NCI-H2081 (cell line): ENCODE measurements at regions not wholly inside any gene's neighbourhood (a gene's known extent, or its start where the extent isn't known, plus 50 kb on each side); places are given as distances from the start of the nearest gene placed in this dataset.
"Not testable (repeated sequence)": the region's sequence is repeated elsewhere in the genome, so short reads cannot be mapped to it uniquely, and the experiment has no call there.

ENCODE experiments used
- DNase-seq, 2 experiments: peaks; one replicate each; lab custom pipeline; 2025; lab: John Stamatoyannopoulos, UW

DNA sequence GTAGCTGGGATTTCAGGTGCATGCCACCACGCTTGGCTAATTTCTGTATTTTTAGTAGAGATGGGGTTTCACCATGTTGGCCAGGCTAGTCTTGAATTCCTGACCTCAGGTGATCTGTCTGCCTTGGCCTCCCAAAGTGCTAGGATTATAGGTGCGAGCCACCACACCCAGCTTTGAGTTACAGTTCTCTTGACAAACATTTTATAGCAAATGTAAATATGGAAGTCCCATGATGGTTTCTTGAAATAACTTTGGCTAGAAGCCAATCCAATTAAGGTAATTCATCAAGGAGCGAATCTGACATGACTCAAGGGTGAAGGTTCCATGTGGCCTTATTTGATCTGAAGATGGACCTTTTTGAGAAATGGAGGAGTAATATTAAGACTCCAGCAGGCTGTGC is 76.2 kb upstream of the RFLNA start:
- not testable (repeated sequence) for DNase-seq

DNA sequence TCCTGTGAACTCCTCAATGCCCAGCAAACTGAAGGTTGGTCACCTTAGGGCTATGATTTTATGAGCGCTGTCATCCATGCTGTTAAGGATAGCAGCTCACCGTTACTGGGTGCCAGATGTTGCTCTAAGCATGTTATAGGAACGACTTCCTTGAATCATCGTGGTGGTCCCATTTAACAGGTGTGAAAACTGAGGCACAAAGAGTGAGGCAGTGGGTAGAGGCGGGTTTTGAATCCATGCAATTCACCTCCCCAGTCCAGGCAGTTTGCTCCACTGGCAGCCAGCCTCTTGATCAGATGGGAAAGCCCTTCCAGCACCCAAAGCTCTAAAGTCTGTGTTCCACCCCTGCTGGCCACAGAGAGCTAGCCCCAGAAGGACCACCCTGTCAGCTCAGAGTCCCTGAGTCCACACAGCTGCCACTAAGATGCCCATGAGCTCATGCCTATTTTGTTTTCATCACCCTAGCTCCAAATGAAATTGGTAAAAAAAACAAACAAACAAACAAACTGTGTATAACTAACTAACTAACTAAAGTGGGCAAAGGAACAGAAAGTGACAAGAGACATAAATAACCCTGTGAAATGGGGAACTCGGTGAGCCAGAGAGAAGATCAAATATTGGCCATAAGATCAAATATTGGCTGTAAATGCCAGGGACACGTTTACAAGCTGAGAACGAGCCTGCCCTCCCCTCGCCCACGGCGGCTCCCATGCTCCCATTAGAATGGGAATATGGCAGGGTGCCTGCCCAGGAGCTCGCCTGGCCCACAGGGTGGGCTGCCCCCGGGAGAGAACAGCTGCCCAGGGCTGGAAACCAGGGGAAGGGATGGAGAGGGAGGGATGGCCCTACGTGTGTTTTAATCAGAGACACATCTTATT is 72.3 kb upstream of the RFLNA start:
- no peak for DNase-seq

DNA sequence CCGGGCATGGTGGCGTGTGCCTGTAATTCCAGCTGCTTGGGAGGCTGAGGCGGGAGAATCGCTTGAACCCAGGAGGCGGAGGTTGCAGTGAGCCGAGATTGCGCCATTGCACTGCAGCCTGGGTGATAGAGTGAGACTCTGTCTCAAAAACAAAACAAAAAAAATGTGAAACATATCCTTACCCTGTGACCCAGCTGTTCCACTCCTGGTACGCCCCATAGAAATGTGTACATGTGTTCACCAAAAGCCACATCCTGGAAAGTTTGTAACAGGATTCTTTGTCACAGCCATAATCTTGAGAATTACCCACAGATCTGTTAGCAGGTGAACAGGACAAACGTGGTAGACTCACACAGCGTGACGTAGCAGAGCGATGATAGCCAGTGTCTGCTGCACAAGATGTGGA is 71.2 kb upstream of the RFLNA start:
- DNase-seq: not testable (repeated sequence)

DNA sequence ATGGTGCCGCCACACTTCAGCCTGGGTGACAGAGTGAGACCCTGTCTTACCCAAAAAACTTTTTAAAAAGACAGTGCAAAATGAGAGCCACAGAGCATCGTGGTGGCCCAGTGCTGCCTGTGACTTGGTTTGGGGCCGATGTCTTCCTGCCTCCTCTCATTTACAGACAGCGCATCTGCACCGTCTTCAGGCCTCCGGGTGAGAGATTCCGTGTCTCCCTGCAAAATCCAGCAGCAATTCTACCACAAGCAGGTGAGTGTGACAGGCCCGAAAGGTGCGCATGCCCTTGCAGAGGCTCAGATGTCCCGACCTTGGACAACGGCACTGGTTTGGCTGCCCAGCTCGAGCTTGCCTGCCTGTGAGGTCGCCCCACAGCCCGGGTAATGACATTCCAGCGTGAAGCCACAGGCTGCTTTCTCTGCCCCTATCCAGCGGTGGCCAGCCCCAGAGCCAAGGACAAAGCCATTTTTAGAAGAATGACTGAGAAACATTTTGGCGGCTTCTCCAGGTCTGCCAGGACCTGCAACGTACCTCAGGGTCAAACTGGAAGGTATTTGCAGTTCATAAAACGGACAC is 70.3 kb upstream of the RFLNA start:
- DNase-seq: no peak

DNA sequence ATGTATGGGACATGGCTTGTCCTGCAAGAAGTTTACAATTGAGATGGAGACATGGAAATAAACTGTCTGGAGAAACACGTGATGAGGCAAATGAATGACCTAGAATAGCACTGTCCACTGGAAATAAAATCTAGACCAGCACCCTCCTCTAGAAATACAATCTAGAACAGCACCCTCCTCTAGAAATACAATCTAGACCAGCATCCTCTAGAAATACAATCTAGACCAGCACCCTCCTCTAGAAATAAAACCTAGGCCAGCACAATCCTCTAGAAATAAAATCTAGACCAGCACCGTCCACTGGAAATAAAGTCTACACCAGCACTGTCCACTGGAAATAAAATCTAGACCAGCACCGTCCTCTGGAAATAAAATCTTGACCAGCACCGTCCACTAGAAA is 69.2 kb upstream of the RFLNA start:
- no peak for DNase-seq

DNA sequence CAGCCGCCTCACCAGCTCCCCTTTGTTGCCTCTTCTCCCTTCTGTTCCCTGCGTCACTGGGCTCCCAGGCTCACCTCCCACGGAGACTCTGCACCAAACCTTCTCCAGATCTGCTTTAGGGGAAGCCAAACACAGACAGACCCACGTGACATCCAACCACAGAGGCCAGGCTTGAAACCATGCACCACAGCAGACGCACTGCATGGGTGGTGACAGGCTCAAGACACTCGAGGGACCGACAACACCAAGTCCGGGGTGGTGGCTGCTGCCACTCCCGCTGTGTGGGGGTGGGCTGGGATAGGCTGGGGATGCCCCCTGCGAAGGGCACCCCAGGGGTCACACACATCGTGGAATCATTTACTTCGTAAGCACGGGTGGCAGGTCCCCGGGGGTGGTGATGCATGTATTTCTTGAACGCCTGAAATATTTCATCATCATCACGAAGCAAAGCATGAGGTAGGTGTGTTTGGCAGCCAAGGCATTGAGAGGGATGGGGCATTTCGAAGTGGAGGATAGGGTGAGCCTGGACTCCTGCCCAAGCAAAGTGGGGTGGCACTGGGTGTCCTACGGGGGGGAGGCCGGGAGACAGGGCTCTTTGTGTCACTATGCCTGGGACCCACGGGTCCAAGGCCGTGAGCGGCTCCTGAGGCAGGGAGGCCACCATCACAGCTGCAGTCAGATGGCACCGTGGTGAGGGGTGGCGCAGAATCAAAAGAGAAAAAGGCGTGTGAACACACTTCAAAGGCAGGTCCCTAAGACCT is 66.8 kb upstream of the RFLNA start:
- DNase-seq: no peak

DNA sequence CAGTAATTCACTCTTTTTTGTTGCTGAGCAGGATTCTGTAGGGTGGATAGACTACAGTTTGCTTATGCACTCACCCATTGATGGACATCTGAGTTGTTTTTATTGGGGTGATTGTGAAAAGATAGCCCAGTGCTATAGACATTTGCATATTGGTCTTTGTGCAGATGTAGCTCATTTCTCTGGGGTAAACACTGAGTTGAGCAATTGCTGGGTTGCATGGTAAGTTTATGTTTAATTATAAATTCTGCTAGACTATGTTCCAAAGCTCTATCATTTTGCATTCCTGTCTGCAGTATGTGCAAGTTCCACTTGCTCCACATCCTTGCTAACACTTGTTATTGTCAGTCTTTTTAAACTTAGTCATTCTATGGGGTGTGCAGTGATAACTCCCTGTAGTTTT is 65.4 kb upstream of the RFLNA start:
- no peak for DNase-seq

DNA sequence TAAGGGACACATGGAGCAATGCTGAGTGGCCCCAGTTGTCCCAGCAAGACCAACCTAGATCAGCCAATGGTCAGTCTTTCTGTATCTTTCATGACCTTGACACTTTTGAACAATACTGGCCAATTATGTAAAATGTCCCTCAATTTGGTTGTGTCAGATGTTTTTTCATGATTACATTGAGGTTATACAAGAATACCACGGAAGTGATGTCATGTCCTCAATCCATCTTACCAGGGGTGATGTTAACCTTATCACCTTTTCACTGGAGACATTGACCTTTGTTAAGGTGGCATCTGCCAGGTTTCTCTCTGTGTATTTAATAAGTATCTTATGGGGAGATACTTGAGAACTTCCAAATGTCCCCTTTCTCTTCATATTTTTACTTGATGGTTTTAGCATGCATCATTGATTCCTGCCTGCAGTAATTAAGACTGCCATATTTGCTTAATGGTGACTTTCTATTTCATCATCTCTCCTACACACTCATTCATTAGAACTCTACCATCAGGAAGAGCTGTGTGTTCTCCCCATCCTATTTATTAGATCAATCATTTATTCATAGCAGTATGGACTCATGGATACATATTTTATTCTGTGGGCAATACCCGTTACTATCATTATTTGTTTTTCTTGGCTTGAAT is 64.7 kb upstream of the RFLNA start:
- no peak for DNase-seq

DNA sequence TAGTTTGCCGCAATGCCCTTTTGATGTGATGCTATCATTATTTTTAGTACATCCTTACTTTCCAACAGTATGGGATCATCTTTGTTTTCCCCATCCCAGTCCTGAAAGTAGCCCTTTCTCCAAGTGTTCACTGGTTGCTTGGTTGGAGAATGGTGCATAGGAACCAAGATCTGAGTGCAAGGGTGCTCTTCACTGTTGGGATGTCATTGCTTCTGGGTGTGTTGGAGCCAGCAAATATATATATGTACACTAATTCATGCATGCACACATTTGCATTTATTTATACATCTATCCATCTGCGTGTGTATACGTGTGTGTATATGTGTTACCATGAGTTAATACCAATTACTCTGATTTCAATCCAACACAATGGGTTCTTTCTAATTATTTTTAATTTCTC is 64.1 kb upstream of the RFLNA start:
- no peak for DNase-seq

DNA sequence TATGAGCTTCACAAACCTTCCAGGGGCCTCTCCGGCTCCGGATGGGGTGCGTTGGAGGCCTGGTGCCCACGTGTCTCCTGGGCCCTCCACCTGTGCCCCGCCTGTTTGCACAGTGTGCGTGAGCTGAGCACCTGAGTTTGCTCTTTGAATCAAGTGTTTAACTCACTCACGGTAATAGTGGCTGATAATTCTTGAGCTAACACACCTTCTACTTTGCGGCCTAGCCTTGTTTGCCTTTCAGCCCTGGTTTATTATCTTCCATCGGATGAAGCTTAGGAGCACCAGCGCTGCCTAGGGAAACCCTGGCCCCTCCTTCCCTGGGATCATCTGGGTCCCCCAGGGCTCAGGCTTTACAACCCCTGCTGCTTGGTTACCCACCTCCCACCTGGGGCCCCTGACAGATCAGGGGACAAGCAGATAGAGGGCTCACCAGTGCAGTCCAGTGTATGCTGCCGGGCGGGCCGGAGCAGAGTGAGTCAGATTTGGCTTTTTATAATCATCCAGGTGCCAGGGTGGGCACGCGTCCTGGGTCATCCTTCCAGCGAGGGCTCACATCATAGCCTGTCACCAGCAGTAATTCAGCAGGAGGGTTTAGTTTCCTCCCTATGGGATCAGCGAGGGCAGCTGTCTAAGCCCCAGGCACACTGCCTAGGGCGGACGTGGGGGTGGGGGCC is 62.8 kb upstream of the RFLNA start:
- peak; percentile 67 to 91 for DNase-seq

DNA sequence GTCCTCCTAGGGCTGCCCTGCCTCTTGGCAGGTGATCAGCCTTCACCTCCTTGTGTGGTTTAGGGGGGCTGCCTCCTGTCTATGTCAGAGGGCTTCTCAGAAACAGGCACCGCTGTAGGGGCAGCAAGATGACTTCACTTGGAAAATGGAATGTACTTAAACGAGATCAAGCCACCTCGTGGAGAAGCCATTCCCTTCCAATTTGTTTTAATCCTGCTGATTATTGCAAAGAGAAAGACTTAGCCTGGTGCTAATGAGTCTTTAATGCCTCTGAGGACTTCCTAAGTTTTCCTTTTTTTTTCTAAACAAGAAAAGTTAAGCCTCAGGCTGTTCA is 62.3 kb upstream of the RFLNA start:
- DNase-seq: no peak

DNA sequence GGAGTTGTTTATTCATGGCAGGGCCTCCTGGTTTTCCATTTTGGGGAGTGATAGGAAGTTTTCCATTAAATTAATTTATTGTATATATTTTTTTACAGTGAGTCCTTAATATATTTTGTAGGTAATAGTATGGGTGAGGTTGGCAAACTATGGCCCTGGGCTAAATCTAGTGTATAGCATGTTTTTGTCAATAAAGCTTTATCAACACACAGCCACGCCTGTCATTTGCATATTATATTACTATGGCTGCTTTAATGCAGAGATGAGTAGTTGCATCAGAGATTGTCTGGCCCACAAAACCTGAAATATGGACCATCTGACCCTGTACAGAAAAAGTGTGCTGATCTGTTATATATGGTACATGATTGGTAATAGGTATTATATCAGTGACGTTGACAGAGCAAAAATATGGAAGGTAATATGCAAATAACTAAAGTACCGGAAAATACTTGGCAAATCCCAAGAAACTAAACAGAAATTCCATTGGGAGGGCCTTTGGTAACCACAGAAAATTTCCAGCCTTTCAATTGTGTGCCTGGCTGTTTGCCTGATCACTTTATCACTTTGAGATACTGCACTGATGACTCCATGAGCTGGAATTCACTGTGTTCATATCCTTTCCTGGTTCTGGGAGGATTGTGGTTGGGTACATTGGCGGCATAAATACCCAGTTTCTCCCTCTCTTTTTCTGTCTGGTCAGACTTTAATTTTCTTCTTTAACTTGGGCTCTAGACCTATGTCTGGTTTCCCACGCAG is 61.7 kb upstream of the RFLNA start:
- no peak for DNase-seq

DNA sequence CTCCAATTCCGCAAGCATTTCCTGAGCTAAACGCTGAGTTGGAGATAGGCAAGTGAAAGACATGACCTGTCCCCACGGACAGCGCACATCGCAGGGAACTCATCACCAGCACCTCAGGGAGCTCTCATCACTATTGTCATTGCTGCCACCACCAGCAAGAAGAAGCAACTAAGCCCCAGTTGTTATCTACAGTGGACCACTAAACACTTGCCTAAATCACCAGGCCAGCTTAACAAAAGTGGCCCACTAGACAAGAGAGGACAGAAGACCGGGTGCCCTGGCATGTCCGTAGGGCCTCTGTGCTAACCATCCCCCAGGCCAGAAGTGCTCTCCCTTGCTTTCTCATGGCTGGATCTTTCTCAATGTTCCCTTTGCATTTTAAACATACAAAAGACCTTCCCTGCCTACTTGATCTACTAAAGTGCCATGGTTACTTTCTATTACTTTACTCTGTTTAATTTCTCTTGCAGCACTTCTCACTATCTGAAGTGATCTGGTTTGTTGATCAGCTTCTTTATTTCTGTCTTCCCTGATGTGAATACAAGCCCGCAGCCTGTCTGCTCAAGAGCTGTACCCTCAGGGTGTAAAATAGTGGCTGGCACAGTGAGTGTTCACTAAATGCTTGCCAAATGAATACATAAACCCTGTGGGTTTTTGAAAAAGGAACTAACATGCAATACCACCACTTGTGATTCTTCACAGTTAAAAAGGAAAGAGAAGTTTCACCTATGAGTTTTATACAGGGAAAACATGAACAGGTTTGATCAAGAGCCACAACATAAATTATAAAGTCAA is 60.9 kb upstream of the RFLNA start:
- DNase-seq: no peak

DNA sequence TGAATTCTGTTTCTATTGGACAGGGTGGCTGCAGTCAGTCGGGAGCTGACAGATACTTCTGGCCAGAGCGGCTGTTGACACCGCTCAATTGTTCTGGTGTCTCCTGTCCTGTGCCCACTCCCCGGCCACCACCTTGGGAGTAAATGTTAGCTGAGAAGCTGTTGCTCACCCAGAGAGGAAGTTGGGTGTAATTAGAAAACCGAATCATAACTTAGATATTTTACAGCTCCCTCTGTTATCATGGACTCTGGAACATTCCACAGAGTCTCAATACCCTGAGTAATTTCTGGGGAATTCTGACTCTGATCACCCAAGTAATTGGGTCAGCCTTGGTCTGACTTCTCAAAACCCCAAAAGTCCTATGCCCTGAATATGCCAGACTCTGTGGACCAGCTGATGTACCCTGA is 58.3 kb upstream of the RFLNA start:
- DNase-seq: no peak

DNA sequence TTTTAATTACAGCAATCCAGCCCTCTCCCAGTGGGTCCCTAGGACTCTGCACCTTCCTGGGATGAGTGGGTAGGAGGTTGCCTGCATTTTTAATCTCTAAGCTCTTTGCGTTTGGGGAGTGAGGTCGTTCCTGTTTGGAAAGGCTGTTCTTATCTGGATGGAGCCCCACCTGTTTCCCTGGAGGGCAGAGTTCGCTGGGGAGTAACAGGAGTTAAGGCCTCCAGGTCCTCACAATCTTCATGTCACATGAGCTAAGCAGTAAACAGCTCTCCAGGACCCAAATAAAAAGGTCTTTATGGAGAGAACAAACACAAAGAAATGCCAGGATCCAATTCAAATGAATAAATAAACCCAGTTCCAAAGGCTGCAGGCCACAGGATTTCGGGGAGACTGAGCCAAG is 56.0 kb upstream of the RFLNA start:
- no peak for DNase-seq

DNA sequence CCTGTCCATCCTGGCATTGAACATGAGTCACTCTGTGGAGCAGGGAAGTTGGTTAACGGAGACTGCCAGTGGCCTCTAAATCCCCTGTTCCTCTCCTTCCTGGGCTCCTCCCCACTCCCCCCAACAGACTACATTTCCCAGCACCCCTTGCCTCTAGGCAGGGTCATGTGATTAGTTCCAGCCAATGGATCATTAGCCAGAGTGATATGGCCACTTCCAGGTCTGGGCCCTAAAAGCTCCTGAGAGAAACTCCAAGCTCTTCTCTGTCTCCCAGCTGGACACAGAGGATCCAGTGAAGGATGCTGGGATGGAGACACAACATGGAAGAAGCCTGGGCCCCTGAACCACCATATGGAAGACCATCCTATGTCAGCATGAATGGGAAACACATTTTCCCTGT is 54.4 kb upstream of the RFLNA start:
- DNase-seq: peak in 1 of 2 experiments; percentile 36

DNA sequence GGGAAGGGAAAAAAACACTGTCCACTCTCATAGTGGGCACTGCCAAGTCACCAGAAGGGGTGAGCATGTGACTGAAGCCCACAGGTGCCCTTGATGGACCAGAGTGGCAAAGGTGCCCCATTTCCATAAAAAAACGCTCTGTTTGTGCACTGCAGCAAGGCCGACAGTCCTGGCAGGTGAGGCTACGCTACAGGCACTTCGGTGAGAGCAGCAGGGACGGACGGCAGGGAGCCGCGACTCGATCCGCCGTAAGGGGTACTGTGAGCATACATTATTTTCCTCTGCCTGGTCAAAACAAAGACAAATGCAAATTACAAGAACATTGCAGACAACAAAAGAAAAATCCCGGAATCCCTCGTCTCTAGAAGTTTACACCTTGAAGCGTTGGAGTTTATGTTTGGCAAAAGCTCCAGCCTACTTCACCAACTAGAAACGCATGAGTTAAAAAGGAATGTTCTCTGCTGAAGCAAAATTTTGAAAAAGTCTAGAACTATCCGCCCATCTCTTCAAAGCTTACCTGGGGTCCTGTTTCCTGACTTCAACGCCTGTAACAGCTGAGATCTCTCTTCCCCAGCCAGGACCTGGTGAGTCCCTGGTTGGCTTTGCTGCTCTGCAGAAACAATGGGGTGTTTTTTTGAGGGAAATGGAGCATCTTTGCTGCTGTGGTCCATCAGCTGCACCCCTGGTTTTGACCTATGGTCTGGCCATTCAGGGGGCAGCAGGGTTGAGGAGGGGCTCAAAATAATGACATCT is 52.9 kb upstream of the RFLNA start:
- DNase-seq: no peak

DNA sequence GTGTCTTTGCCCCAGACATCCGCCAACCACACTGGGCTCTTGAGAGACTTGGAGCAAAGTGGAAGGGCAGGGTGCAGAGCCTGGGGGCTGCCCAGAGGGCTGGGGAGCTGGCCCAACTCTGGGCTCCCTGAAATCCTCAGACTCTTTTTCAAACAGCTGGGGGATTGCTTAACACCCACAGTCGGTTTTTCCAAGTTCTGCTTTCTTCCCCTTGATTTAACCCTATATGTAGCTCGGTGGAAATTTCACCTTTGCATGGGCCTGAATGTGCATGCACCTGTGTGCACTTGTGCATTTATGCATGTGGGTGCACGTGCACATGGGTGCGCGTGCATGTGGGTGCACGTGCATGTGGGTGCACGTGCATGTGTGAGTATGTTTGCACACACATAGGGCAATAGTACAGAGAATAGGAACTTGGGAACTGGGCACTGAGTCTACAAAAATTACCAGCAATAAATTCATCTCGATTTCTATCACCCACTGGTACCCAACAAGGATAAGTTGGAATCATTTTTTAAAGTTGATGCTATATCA is 52.3 kb upstream of the RFLNA start:
- no peak for DNase-seq

DNA sequence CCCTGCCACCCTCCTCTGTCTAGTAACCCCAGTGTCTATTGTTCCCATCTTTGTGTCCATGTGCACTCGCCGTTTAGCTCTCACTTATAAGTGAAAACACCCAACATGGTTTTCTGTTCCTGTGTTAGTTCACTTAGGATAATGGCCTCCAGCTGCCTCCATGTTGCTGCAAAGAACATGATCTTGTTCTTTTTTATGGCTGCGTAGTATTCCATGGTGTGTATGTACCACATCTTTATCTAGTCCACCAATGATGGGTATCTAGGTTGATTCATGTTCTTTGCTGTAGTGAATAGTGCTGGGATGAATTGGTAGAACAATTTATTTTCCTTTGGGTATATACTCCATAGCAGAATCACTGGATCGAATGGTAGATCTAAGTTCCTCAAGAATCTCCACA is 51.0 kb upstream of the RFLNA start:
- no peak for DNase-seq
